OCI-LY7 (cell line): ENCODE measurements at regions not wholly inside any gene's neighbourhood (a gene's known extent, or its start where the extent isn't known, plus 50 kb on each side); places are given as distances from the start of the nearest gene placed in this dataset.

Source experiments
- BruUV-seq: library from RNA; stranded (reverse); fragments of 400-500 nt; replicated peaks from 2 replicates; lab custom pipeline; 2021; lab: Mats Ljungman, UMichigan
- CTCF ChIA-PET: fragments of 300-600 bp; sonication (Branson Sonifier 250); formaldehyde crosslinking; loops from one replicate; lab custom pipeline; 2022; ENCODE audit warnings: antibody characterized with exemption; ENCODE audit not compliant: unreplicated experiment; lab: Charles Lee
- POLR2A ChIA-PET: fragments of 300-600 bp; sonication (Branson Sonifier 250); formaldehyde crosslinking; loops from one replicate; lab custom pipeline; 2022; ENCODE audit warnings: antibody characterized with exemption; lab: Charles Lee
- DNase-seq: peaks from one replicate; pipeline ENCODE4 v3.0.0-alpha.2; 2015; ENCODE audit warnings: low spot score
- H2AFZ ChIP-seq: fragments of 200-600 bp; sonication (generic), shearing (Covaris generic); 2 replicates; pipeline ENCODE4 v1.6.1; 2014; ENCODE audit warnings: mild to moderate bottlenecking, antibody characterized with exemption, low read length, moderate library complexity
- H3K27ac ChIP-seq: fragments of 200-600 bp; sonication (generic); 2 replicates; pipeline ENCODE4 v1.5.1; 2014; ENCODE audit warnings: mixed run types, low read depth, mild to moderate bottlenecking, moderate library complexity, low read length, inconsistent platforms; ENCODE audit not compliant: poor library complexity, severe bottlenecking
- H3K36me3 ChIP-seq: fragments of 200-600 bp; sonication (generic); 2 replicates; pipeline ENCODE4 v1.6.1; 2014; ENCODE audit warnings: mild to moderate bottlenecking, antibody characterized with exemption, low read length, moderate library complexity, mixed read lengths; ENCODE audit not compliant: insufficient read depth
- H3K4me1 ChIP-seq: fragments of 200-600 bp; sonication (generic); 2 replicates; pipeline ENCODE4 v1.5.1; 2014; ENCODE audit warnings: mild to moderate bottlenecking, low read length; ENCODE audit not compliant: insufficient read depth, poor library complexity, severe bottlenecking
- H3K4me2 ChIP-seq: fragments of 200-600 bp; sonication (generic); 2 replicates; pipeline ENCODE4 v1.6.1; 2014; ENCODE audit warnings: mild to moderate bottlenecking, low read length
- H3K4me3 ChIP-seq: fragments of 200-600 bp; sonication (generic); 2 replicates; pipeline ENCODE4 v1.5.1; 2014; ENCODE audit warnings: mild to moderate bottlenecking, low read depth, low read length; ENCODE audit not compliant: poor library complexity, severe bottlenecking
- H3K79me2 ChIP-seq: fragments of 200-600 bp; sonication (generic); 2 replicates; pipeline ENCODE4 v1.6.1; 2016; ENCODE audit warnings: low read depth, mild to moderate bottlenecking, low read length, moderate library complexity, mixed read lengths; ENCODE audit not compliant: insufficient read depth
- H3K9me2 ChIP-seq: fragments of 200-600 bp; sonication (generic); 2 replicates; pipeline ENCODE4 v1.6.1; 2016; ENCODE audit warnings: mild to moderate bottlenecking, low read length, mixed read lengths; ENCODE audit not compliant: insufficient read depth
- H3K9me3 ChIP-seq: fragments of 200-600 bp; sonication (generic); 2 replicates; pipeline ENCODE4 v1.6.1; 2014; ENCODE audit warnings: mild to moderate bottlenecking, mixed run types, low read length, mixed read lengths
- H4K20me1 ChIP-seq: fragments of 200-600 bp; sonication (generic); 2 replicates; pipeline ENCODE4 v1.6.1; 2014; ENCODE audit warnings: mild to moderate bottlenecking, antibody characterized with exemption, low read length, moderate library complexity, mixed read lengths; ENCODE audit not compliant: insufficient read depth
- EZH2phosphoT487 ChIP-seq: fragments of 200-600 bp; sonication (generic); IDR thresholded peaks from 2 replicates; pipeline ENCODE4 v1.6.1; 2018; ENCODE audit warnings: low read depth, borderline replicate concordance, mild to moderate bottlenecking, mixed run types, antibody characterized with exemption, low read length, moderate library complexity, mixed read lengths
- intact Hi-C: fragments of 100-400 bp; cut with micrococcal nuclease; formaldehyde crosslinking; loops from one replicate; pipeline ENCODE4 v1.10.0; 2022; ENCODE audit not compliant: unreplicated experiment
- TF ChIP-seq, protein P1 (sequence below): fragments of 200-600 bp; sonication (generic); conservative IDR thresholded peaks from 2 replicates; pipeline ENCODE4 v1.5.1; 2014; ENCODE audit warnings: mild to moderate bottlenecking, antibody characterized with exemption, low read length, moderate library complexity, mixed read lengths

- Histone ChIP-seq H3K79me2 (no peaks in the 10 kb centered on the region), H3K4me2 (no peak overlapping the region), H3K4me3 (no peak overlapping the region), H2AFZ (no peak overlapping the region), H3K36me3 (no peaks in the 10 kb centered on the region), H3K9me2 (no peaks in the 10 kb centered on the region), H3K9me3 (no peaks in the 10 kb centered on the region), H3K27ac (no peak overlapping the region), H3K4me1 (no peaks in the 10 kb centered on the region), H4K20me1 (no peaks in the 10 kb centered on the region)
- intact Hi-C loops: no loop called here
- no peak for DNase-seq
- CTCF ChIA-PET: no interaction called here
- TF ChIP-seq, protein P1, sequence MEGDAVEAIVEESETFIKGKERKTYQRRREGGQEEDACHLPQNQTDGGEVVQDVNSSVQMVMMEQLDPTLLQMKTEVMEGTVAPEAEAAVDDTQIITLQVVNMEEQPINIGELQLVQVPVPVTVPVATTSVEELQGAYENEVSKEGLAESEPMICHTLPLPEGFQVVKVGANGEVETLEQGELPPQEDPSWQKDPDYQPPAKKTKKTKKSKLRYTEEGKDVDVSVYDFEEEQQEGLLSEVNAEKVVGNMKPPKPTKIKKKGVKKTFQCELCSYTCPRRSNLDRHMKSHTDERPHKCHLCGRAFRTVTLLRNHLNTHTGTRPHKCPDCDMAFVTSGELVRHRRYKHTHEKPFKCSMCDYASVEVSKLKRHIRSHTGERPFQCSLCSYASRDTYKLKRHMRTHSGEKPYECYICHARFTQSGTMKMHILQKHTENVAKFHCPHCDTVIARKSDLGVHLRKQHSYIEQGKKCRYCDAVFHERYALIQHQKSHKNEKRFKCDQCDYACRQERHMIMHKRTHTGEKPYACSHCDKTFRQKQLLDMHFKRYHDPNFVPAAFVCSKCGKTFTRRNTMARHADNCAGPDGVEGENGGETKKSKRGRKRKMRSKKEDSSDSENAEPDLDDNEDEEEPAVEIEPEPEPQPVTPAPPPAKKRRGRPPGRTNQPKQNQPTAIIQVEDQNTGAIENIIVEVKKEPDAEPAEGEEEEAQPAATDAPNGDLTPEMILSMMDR: no peak
- TF ChIP-seq EZH2phosphoT487: no peak
- BruUV-seq: no TSS peak
- POLR2A ChIA-PET: no interaction called here
Measured at GRCh38 chr16:79805621-79806020, 205.1 kb upstream of the MAF start.

DNA sequence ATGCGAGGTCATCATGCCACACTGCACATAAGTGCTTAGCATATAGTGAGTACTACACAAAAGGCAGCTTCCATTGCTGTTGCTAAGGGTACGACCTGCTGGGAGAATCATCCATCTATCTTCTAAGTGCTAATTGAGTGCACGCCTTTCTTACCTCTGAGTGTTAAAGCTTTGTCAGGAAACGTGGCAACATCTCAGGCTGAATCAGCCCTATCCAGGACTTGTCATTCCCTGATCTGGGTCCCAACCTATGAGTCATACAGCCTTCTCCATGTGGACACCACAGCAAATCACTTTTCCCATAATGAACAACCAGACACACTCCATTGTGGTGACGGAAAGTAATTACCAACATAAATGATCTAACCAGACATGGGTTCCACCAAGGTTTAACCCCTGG, 201.1 kb upstream of the MAF start:
- DNase-seq: no peak
- no peak overlapping the region for H2AFZ ChIP-seq
- H3K36me3 ChIP-seq: no peaks in the 10 kb centered on the region
- ChIA-PET CTCF (no interaction called here), POLR2A (no interaction called here)
- no peak for TF ChIP-seq EZH2phosphoT487
- TF ChIP-seq, protein P1: no peak
- no peak overlapping the region for H3K27ac ChIP-seq
- H3K4me1 ChIP-seq: no peaks in the 10 kb centered on the region
- intact Hi-C loops: no loop called here
- no peak overlapping the region for H3K4me2 ChIP-seq
- no peaks in the 10 kb centered on the region for H3K9me3 ChIP-seq
- no peak overlapping the region for H3K4me3 ChIP-seq
- no peaks in the 10 kb centered on the region for H3K79me2 ChIP-seq
- H3K9me2 ChIP-seq: no peaks in the 10 kb centered on the region
- no peaks in the 10 kb centered on the region for H4K20me1 ChIP-seq
- BruUV-seq: no TSS peak

- no peak overlapping the region for H2AFZ ChIP-seq
- POLR2A ChIA-PET: no interaction called here
- H3K4me2 ChIP-seq: no peak overlapping the region
- BruUV-seq: no TSS peak
- CTCF ChIA-PET: no interaction called here
- no peaks in the 10 kb centered on the region for H3K36me3 ChIP-seq
- no peak for DNase-seq
- H3K9me3 ChIP-seq: no peaks in the 10 kb centered on the region
- H3K9me2 ChIP-seq: no peaks in the 10 kb centered on the region
- H3K4me3 ChIP-seq: no peak overlapping the region
- H3K79me2 ChIP-seq: no peaks in the 10 kb centered on the region
- no peaks in the 10 kb centered on the region for H4K20me1 ChIP-seq
- no peaks in the 10 kb centered on the region for H3K4me1 ChIP-seq
- H3K27ac ChIP-seq: no peak overlapping the region
- intact Hi-C loops: no loop called here
- TF ChIP-seq, protein P1: no peak
- TF ChIP-seq EZH2phosphoT487: no peak
Measured at GRCh38 chr16:79800016-79800608, 199.6 kb upstream of the MAF start.
